Progenitor cell of endocrine pancreas (in vitro differentiated cells): ENCODE measurements at regions not wholly inside any gene's neighbourhood (a gene's known extent, or its start where the extent isn't known, plus 50 kb on each side); places are given as distances from the start of the nearest gene placed in this dataset.

Experiments
- DNase-seq: peaks from one replicate; pipeline ENCODE4 v3.0.0; 2021; ENCODE audit warnings: low spot score; ENCODE audit not compliant: unreplicated experiment
- H3K27ac Mint-ChIP-seq: 2 replicates; pipeline ENCODE4 v1.8.0; 2021; ENCODE audit warnings: mild to moderate bottlenecking, moderate library complexity, mixed read lengths
- H3K27me3 Mint-ChIP-seq: 2 replicates; pipeline ENCODE4 v1.8.0; 2021; ENCODE audit warnings: mixed read lengths
- H3K36me3 Mint-ChIP-seq: 2 replicates; pipeline ENCODE4 v1.8.0; 2022; ENCODE audit warnings: mixed read lengths; ENCODE audit not compliant: insufficient read depth
- H3K4me1 Mint-ChIP-seq: 2 replicates; pipeline ENCODE4 v1.8.0; 2021; ENCODE audit warnings: low read depth, mixed read lengths
- H3K4me3 Mint-ChIP-seq: 2 replicates; pipeline ENCODE4 v1.8.0; 2021; ENCODE audit warnings: low read depth, mild to moderate bottlenecking, moderate library complexity, mixed read lengths
- H3K9me3 Mint-ChIP-seq: 2 replicates; pipeline ENCODE4 v1.8.0; 2021; ENCODE audit warnings: low read depth, mixed read lengths
- TF ChIP-seq, protein P1 (sequence below): fragments of 200-600 bp; sonication (generic); IDR thresholded peaks from one replicate; pipeline ENCODE4 v1.5.0; 2021; ENCODE audit warnings: antibody characterized with exemption, mild to moderate bottlenecking; ENCODE audit not compliant: unreplicated experiment

DNA sequence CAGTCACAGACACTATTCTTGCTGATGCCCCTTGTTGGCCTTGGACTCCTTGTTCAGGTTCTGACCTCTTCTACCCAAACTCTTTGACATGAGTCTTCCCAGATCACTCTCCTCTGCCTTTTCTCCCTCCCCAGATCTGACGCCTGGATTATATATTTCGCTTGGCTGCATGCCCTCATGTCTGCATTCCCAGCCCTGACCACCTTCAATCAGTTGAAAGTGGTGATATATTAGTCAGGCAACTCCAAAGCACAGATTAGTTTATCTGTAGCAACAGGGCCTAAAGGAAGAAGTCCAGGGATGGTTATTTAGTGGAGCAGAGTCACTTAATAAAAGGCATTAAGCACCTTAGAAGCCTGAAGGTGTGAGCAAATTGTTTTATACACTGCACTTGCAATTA lies 110.0 kb upstream of the GUCA2B start:
- Mint-ChIP-seq H3K4me1 (no peaks in the 10 kb centered on the region), H3K9me3 (no peaks in the 10 kb centered on the region), H3K4me3 (no peak overlapping the region), H3K36me3 (no peaks in the 10 kb centered on the region), H3K27ac (no peak overlapping the region), H3K27me3 (peaks cover 9% of the 10 kb centered on the region)
- TF ChIP-seq, protein P1, sequence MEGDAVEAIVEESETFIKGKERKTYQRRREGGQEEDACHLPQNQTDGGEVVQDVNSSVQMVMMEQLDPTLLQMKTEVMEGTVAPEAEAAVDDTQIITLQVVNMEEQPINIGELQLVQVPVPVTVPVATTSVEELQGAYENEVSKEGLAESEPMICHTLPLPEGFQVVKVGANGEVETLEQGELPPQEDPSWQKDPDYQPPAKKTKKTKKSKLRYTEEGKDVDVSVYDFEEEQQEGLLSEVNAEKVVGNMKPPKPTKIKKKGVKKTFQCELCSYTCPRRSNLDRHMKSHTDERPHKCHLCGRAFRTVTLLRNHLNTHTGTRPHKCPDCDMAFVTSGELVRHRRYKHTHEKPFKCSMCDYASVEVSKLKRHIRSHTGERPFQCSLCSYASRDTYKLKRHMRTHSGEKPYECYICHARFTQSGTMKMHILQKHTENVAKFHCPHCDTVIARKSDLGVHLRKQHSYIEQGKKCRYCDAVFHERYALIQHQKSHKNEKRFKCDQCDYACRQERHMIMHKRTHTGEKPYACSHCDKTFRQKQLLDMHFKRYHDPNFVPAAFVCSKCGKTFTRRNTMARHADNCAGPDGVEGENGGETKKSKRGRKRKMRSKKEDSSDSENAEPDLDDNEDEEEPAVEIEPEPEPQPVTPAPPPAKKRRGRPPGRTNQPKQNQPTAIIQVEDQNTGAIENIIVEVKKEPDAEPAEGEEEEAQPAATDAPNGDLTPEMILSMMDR: no peak
- no peak for DNase-seq

DNA sequence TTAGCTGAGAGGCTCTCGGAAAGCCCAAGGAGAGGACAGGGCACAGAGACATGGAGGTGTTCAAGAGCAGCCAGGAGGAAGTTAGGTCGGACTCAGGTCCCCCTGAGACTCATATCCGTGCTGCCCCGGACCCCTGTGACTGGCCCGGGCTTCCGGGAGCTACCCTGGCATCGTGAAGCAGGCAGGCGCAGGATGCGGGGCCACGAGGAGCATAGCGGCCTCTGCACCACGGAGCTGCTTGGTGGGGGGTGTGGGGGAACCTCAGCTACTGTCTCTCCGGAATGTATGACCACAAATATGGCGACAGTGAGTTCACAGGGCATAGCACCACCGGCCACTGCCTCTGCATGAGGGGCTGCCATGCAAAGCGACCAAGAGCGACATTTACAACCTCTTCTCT lies 112.2 kb upstream of the GUCA2B start:
- Mint-ChIP-seq H3K27ac (no peak overlapping the region), H3K4me1 (peaks cover 2% of the 10 kb centered on the region), H3K36me3 (no peaks in the 10 kb centered on the region), H3K27me3 (peaks cover 9% of the 10 kb centered on the region), H3K9me3 (no peaks in the 10 kb centered on the region), H3K4me3 (no peak overlapping the region)
- no peak for DNase-seq
- TF ChIP-seq, protein P1: no peak

DNA sequence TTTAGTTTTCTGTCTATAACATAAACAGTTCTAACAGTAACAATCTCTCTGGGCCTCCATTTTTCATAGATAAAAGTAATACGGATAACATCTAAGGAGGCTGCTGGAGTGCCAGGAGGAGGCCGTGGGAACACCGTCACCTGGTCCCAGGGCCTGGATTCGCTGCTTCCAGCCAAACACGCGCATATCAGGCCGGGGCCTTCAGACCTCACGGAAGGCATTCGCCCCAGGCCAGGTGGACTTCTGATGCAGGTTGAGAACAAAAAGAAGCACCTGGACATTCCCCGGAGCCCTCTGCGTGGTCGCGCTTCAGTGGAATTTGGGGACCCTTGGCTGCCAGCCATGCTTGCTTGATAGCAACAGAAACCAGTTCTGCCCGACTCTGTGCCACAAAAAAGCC lies 113.1 kb upstream of the GUCA2B start:
- Mint-ChIP-seq H3K27ac (no peak overlapping the region), H3K4me3 (no peak overlapping the region), H3K4me1 (peaks cover 2% of the 10 kb centered on the region), H3K36me3 (no peaks in the 10 kb centered on the region), H3K27me3 (peaks cover 5% of the 10 kb centered on the region), H3K9me3 (no peaks in the 10 kb centered on the region)
- TF ChIP-seq, protein P1: no peak
- DNase-seq: no peak

DNA sequence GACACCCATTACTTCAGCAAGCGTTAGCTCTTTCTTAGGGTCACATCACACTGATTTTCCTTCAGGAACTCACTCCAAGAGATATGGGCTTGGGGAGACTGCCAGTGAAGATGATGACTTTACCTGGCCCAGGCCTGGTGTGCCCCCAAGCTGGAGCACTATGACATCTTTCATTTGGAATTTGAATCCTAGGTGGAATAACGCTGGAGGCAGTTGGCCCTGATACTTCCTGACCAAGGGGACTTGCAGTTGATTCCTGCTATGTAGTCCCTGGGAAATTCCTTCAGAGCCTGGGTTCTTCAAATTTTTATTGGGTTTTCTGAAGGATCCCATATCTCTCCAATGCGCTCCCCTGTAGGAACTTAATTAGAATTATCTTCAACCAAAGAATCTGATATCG lies 114.9 kb upstream of the GUCA2B start:
- H3K36me3 Mint-ChIP-seq: no peaks in the 10 kb centered on the region
- H3K4me3 Mint-ChIP-seq: no peak overlapping the region
- TF ChIP-seq, protein P1: no peak
- peaks cover 9% of the 10 kb centered on the region for H3K4me1 Mint-ChIP-seq
- H3K9me3 Mint-ChIP-seq: no peaks in the 10 kb centered on the region
- H3K27me3 Mint-ChIP-seq: peaks cover 15% of the 10 kb centered on the region
- no peak for DNase-seq
- H3K27ac Mint-ChIP-seq: no peak overlapping the region

DNA sequence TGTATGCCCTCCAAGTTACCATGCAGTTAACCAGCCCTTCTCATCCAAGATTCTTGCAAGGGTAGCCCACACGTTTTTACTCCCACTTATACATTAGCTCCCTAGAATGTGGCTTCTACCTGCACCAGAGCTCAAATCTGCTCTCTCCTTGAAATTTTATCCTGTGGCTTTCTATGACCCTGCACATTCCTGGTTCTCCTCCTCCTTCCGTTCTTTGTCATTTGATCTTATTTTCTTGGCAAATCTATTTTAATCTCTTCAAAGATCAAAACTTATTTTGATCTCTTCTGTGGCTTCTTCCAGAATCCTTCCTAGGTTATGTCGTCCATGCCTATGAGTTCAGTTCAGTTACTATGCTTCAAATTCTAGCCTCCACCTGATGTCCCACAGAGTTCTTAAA lies 115.6 kb upstream of the GUCA2B start:
- TF ChIP-seq, protein P1: no peak
- no peak overlapping the region for H3K4me3 Mint-ChIP-seq
- peaks cover 22% of the 10 kb centered on the region for H3K27me3 Mint-ChIP-seq
- peaks cover 9% of the 10 kb centered on the region for H3K4me1 Mint-ChIP-seq
- no peaks in the 10 kb centered on the region for H3K9me3 Mint-ChIP-seq
- no peak for DNase-seq
- no peaks in the 10 kb centered on the region for H3K36me3 Mint-ChIP-seq
- H3K27ac Mint-ChIP-seq: no peak overlapping the region
